Rectal smooth muscle tissue (tissue), 1 donor: ENCODE measurements at regions not wholly inside any gene's neighbourhood (a gene's known extent, or its start where the extent isn't known, plus 50 kb on each side); places are given as distances from the start of the nearest gene placed in this dataset.

Source experiments
- H3K27ac ChIP-seq: one replicate; pipeline ENCODE4 v1.7.0; 2013; ENCODE audit warnings: low read depth, low read length, inconsistent platforms
- H3K27me3 ChIP-seq: one replicate; pipeline ENCODE4 v1.7.0; 2013; ENCODE audit warnings: low read length; ENCODE audit not compliant: control insufficient read depth, insufficient read depth
- H3K36me3 ChIP-seq: one replicate; pipeline ENCODE4 v1.7.0; 2013; ENCODE audit warnings: low read length; ENCODE audit not compliant: control insufficient read depth, insufficient read depth
- H3K4me1 ChIP-seq: one replicate; pipeline ENCODE4 v1.7.0; 2013; ENCODE audit warnings: low read length; ENCODE audit not compliant: control insufficient read depth, insufficient read depth
- H3K4me3 ChIP-seq: one replicate; pipeline ENCODE4 v1.7.0; 2013; ENCODE audit warnings: low read length
- H3K9ac ChIP-seq: one replicate; pipeline ENCODE4 v1.7.0; 2013; ENCODE audit warnings: low read length

DNA sequence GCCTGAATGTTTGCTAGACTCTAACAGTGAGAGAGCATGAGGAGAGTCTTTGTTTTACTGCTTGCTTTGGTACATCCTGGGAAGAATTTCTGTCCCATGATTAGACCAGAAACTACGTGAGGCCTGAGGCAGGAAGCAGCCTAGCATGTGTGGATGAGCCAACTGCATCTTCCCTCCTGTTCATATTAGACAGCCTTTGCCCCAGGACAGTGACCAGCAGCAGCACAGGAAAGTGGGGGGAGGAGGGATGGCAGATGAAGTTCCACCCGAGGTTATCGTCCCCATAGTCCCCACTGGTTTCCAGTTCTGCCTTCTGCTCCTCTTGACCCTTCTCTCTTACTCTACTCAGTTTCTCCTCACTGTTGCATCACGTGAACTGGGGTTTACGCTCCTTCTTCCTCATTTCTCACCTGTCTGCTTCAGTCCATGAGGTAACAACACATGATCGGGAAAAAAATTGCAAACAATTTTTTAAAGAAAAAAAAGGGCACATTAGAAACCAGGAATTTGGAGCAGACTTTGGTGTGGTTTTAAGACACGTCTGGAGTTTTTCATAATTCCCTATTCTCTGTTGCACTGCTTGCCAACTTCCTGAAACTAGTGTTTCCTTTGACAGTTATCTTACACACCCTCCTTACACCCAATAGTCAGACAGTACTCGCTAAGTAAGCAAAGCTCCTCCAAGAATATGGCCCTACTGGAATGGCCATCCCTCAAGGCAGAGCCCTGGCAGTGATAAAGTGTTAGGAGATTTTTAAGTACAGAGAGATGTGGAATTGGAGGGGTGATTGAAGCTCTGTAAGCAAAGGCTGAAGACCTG lies 84.1 kb downstream of the SNX18 start:
- Histone ChIP-seq H3K27ac (peak overlapping the region; percentile 55), H3K4me3 (no peak overlapping the region), H3K4me1 (no peaks in the 10 kb centered on the region), H3K9ac (no peak overlapping the region), H3K27me3 (no peaks in the 10 kb centered on the region), H3K36me3 (no peaks in the 10 kb centered on the region)
